Posterior vena cava (tissue), 2 donors: ENCODE measurements at regions not wholly inside any gene's neighbourhood (a gene's known extent, or its start where the extent isn't known, plus 50 kb on each side); places are given as distances from the start of the nearest gene placed in this dataset.

Experiments used
- DNase-seq: peaks from one replicate; pipeline ENCODE4 v3.0.0-alpha.2; 2020; ENCODE audit warnings: low spot score
- intact Hi-C, 2 donors: fragments of 100-400 bp; cut with DNase I; formaldehyde crosslinking; loops; one replicate each; pipeline versions ENCODE4 v1.14.1 to v1.14.2; 2022 to 2023
- donor health status: DM: yes; HTN: yes; CAD: no.
- donor health status: DM: yes; HTN: yes; CAD: no.

DNA sequence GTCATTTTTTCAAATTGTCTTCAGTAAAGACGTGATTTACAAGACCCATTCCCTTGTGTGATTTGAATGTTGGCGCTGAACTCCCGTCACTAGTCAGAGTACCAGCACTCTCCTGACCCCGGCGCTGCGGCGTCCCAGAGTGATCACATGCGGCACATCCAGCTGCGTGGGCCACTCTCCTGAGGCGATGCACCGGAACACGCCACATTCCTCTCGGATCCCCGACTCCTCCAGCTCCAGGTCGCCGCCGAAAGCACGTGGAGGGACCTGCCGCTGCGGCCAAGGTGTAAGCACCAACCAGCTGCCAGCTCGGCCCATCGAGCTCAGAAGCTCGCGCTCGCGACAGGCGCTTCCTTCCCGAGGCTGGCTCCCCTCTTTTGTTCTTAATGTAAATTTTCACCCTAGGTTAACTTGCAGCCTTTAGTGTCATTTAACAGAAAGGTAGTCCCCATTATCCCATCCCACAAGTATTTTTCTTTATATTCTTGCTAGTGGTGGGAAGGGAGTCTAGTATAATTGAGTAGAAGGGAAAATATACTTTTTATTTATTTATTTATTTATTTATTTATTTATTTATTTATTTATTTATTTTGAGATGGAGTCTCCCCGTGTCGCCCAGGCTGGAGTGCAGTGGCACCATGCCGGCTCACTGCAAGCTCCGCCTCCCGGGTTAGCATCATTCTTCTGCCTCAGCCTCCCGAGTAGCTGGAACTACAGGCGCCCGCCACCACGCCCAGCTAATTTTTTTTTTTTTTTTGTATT is 61.7 kb upstream of the VGLL3 start:
- DNase-seq = no peak
- intact Hi-C loops = no loop called here

DNA sequence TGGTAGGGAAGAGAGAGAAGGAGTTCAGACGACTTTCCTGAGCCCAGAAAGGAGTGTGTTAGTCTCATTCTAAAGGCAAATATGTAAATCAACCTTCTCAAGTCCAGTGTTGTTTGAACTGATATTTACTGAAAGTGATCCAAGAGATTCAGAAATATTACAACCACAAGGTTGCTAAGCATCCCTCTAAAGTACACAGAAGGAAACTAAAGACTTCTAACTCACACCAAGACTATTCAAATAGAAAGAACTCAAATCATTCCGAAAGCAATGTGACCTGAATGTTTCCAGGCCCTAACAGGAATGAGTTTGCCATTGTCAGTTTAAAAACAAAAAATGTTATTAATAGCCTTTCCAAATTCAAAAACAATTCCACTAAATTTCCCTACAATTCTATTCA is 56.9 kb upstream of the VGLL3 start:
- no peak for DNase-seq
- intact Hi-C loops = no loop called here

DNA sequence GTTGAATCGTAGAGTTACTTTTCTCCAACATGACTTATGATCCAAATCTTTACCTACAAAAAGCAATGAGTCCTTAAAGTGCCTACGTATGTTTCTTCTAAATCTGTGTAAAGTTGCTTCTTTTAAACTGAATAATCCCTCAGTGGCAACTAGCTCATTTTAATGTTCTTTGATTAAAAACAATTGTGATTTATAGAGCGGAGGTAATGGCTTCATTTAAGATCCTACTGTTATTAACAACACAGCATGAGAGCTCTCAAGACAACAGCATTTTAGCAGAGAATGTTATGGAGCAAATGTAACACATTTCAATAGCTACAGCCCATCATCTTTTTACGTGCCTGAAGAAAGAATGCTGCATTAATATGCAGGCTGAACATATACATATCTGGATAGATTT is 55.3 kb upstream of the VGLL3 start:
- DNase-seq = no peak
- intact Hi-C loops = no loop called here

DNA sequence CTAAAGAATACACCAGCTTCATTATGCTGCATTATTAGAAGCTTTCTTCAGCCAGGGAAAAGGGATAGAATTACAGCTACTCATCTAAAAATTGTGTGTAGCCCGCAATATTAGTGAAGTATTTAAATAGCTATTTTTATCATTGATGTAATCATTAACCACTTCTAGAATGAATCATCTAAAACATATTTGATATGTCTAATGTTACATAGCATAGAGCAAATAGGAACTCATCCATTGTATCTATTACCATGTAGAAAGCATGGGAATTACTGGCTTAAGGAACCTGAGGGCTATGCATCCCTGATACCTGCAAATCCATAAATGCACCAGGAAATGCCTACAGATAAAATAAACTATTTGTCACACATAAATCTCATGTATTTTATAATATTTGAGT is 54.5 kb upstream of the VGLL3 start:
- no peak for DNase-seq
- intact Hi-C loops = no loop called here

DNA sequence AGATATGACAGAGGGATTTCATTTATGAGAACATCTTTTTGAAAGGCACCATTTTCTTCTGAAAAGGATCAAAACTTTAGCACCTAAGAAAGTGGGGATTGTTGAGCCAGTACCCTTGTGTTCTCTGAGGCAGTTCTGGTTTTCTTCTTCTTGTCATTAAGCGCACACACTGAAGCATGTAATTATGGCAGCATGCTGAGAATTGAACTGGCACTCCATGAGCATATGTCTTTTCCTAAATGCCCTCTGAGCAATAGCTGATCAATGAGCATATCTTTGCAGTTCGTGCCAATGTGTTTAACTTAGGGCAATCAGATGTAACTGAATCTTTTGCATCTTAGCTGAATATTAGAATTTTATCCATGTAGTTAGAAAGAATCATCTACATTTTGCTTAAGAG is 53.9 kb upstream of the VGLL3 start:
- intact Hi-C loops = no loop called here
- DNase-seq = no peak

DNA sequence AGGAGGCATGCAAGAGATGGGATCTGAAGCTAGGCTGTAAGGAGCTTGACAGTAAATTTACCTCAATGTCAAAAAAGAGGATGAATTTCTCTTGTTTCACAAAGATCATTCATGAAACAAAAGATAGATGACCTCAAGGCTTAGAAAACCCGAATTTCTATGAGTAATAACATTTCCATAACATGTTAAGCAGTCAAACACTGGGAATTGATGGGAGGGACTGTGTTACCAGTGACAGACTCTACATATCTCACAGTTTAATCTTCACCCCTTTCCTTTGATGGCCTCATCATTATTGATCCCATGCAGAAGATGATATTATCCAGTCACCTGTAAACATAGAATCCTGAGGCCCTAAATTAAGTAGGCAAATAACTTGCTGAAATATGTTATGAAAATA is 53.5 kb upstream of the VGLL3 start:
- DNase-seq = no peak

DNA sequence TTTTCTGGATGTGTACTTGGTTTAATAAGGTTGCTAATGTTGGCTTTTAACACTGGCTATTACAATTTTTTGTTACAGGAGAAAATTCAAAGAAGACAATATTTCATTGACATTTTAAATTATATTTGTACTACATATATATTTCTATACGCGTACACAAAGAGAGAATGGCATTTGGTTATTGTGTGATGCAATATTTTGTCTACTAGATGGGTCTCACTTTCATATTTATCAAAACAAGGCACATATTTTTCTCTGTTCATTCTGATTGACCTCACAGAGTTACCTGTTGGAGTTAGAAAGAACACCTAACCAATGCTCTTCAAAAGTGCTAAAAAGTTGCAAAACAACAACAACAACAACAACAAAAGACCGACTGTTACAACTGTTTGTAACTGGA is 50.2 kb upstream of the VGLL3 start:
- intact Hi-C loops = no loop called here
- no peak for DNase-seq

More for the DNA sequence above, 53.5 kb upstream of the VGLL3 start:
- intact Hi-C loops = no loop called here
